ENCODE measurements at regions not wholly inside any gene's neighbourhood (a gene's known extent, or its start where the extent isn't known, plus 50 kb on each side); places are given as distances from the start of the nearest gene placed in this dataset.

GRCh38 chr10:28853195-28853594, 175.9 kb downstream of the BAMBI start:
- Mint-ChIP-seq H3K36me3 (peaks cover 3% of the 10 kb centered on the region), H3K4me3 (no peak overlapping the region), H3K9me3 (peaks cover 9% of the 10 kb centered on the region), H3K27ac (no peak overlapping the region), H3K27me3 (ENCODE audit: insufficient read depth, low read depth) (peaks cover 12% of the 10 kb centered on the region), H3K4me1 (peaks cover 14% of the 10 kb centered on the region)
- DNase-seq (ENCODE audit: low spot score) = no peak
- no peak overlapping the region for H3K4me2 ChIP-seq
- H3K27ac ChIP-seq = no peak overlapping the region
- H3K36me3 ChIP-seq = no peaks in the 10 kb centered on the region
- H3K9me3 ChIP-seq (ENCODE audit: low read depth) = no peaks in the 10 kb centered on the region
- H4K20me1 ChIP-seq (ENCODE audit: low read depth) = no peaks in the 10 kb centered on the region
- H3K79me2 ChIP-seq (ENCODE audit: low read depth) = no peaks in the 10 kb centered on the region
- H3K9ac ChIP-seq = no peak overlapping the region
- H3K4me3 ChIP-seq = no peak overlapping the region
- H3K4me1 ChIP-seq = no peaks in the 10 kb centered on the region
- H3K27me3 ChIP-seq = no peaks in the 10 kb centered on the region
- peak overlapping the region; percentile 48 for H2AFZ ChIP-seq (replicated peaks)
- no peaks in the 10 kb centered on the region for H3F3A ChIP-seq (ENCODE audit: low read depth)
- TF ChIP-seq EZH2 (IDR thresholded peaks at IDR 0.05) = no peak
- TF ChIP-seq, protein P1, sequence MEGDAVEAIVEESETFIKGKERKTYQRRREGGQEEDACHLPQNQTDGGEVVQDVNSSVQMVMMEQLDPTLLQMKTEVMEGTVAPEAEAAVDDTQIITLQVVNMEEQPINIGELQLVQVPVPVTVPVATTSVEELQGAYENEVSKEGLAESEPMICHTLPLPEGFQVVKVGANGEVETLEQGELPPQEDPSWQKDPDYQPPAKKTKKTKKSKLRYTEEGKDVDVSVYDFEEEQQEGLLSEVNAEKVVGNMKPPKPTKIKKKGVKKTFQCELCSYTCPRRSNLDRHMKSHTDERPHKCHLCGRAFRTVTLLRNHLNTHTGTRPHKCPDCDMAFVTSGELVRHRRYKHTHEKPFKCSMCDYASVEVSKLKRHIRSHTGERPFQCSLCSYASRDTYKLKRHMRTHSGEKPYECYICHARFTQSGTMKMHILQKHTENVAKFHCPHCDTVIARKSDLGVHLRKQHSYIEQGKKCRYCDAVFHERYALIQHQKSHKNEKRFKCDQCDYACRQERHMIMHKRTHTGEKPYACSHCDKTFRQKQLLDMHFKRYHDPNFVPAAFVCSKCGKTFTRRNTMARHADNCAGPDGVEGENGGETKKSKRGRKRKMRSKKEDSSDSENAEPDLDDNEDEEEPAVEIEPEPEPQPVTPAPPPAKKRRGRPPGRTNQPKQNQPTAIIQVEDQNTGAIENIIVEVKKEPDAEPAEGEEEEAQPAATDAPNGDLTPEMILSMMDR (IDR thresholded peaks at IDR 0.05) = no peak
- TF ChIP-seq EZH2phosphoT487 (IDR thresholded peaks at IDR 0.05) = no peak

- no peaks in the 10 kb centered on the region for H3K4me1 ChIP-seq
- Mint-ChIP-seq H3K4me3 (no peak overlapping the region), H3K27ac (no peak overlapping the region), H3K36me3 (peaks cover 3% of the 10 kb centered on the region), H3K9me3 (peaks cover 9% of the 10 kb centered on the region), H3K4me1 (peaks cover 20% of the 10 kb centered on the region), H3K27me3 (ENCODE audit: insufficient read depth, low read depth) (peaks cover 7% of the 10 kb centered on the region)
- no peak for TF ChIP-seq EZH2 (IDR thresholded peaks at IDR 0.05)
- TF ChIP-seq, protein P1 (IDR thresholded peaks at IDR 0.05) = no peak
- no peak for TF ChIP-seq EZH2phosphoT487 (IDR thresholded peaks at IDR 0.05)
- no peak overlapping the region for H2AFZ ChIP-seq (replicated peaks)
- no peaks in the 10 kb centered on the region for H3K27me3 ChIP-seq
- no peaks in the 10 kb centered on the region for H3F3A ChIP-seq (ENCODE audit: low read depth)
- DNase-seq (ENCODE audit: low spot score) = no peak
- no peaks in the 10 kb centered on the region for H3K9me3 ChIP-seq (ENCODE audit: low read depth)
- no peak overlapping the region for H3K27ac ChIP-seq
- no peak overlapping the region for H3K4me3 ChIP-seq
- H4K20me1 ChIP-seq (ENCODE audit: low read depth) = no peaks in the 10 kb centered on the region
- no peak overlapping the region for H3K4me2 ChIP-seq
- H3K79me2 ChIP-seq (ENCODE audit: low read depth) = no peaks in the 10 kb centered on the region
- no peaks in the 10 kb centered on the region for H3K36me3 ChIP-seq
- H3K9ac ChIP-seq = no peak overlapping the region
Observed at GRCh38 chr10:28857164-28857563, 179.8 kb downstream of the BAMBI start.

- H3K9me3 ChIP-seq (ENCODE audit: low read depth) = no peaks in the 10 kb centered on the region
- H3K4me3 ChIP-seq = no peak overlapping the region
- peak overlapping the region; percentile 13 for H3K27ac Mint-ChIP-seq
- no peaks in the 10 kb centered on the region for H3K4me1 ChIP-seq
- DNase-seq (ENCODE audit: low spot score) = no peak
- H3K27me3 ChIP-seq = no peaks in the 10 kb centered on the region
- peaks cover 9% of the 10 kb centered on the region for H3K27me3 Mint-ChIP-seq (ENCODE audit: insufficient read depth, low read depth)
- no peak overlapping the region for H3K9ac ChIP-seq
- no peak overlapping the region for H3K27ac ChIP-seq
- H3K36me3 Mint-ChIP-seq = peaks cover 3% of the 10 kb centered on the region
- H3K4me3 Mint-ChIP-seq = no peak overlapping the region
- H4K20me1 ChIP-seq (ENCODE audit: low read depth) = no peaks in the 10 kb centered on the region
- peaks cover 9% of the 10 kb centered on the region for H3K4me1 Mint-ChIP-seq
- TF ChIP-seq EZH2 (IDR thresholded peaks at IDR 0.05) (no peak), EZH2phosphoT487 (IDR thresholded peaks at IDR 0.05) (no peak)
- H3K9me3 Mint-ChIP-seq = peaks cover 9% of the 10 kb centered on the region
- H3F3A ChIP-seq (ENCODE audit: low read depth) = no peaks in the 10 kb centered on the region
- no peak overlapping the region for H3K4me2 ChIP-seq
- no peaks in the 10 kb centered on the region for H3K79me2 ChIP-seq (ENCODE audit: low read depth)
- no peaks in the 10 kb centered on the region for H3K36me3 ChIP-seq
- H2AFZ ChIP-seq (replicated peaks) = no peak overlapping the region
Observed at GRCh38 chr10:28858646-28859045, 181.3 kb downstream of the BAMBI start.

- Mint-ChIP-seq H3K27me3 (ENCODE audit: insufficient read depth, low read depth) (peaks cover 13% of the 10 kb centered on the region), H3K27ac (no peak overlapping the region), H3K4me1 (peaks cover 8% of the 10 kb centered on the region), H3K9me3 (peaks cover 9% of the 10 kb centered on the region), H3K36me3 (peaks cover 3% of the 10 kb centered on the region), H3K4me3 (no peak overlapping the region)
- no peak for DNase-seq (ENCODE audit: low spot score)
- no peak overlapping the region for H2AFZ ChIP-seq (replicated peaks)
- TF ChIP-seq EZH2phosphoT487 (IDR thresholded peaks at IDR 0.05) = no peak
- no peaks in the 10 kb centered on the region for H4K20me1 ChIP-seq (ENCODE audit: low read depth)
- no peaks in the 10 kb centered on the region for H3K27me3 ChIP-seq
- no peaks in the 10 kb centered on the region for H3K36me3 ChIP-seq
- no peaks in the 10 kb centered on the region for H3K9me3 ChIP-seq (ENCODE audit: low read depth)
- no peaks in the 10 kb centered on the region for H3K79me2 ChIP-seq (ENCODE audit: low read depth)
- H3K27ac ChIP-seq = no peak overlapping the region
- no peaks in the 10 kb centered on the region for H3K4me1 ChIP-seq
- no peak overlapping the region for H3K4me2 ChIP-seq
- no peak overlapping the region for H3K4me3 ChIP-seq
- H3F3A ChIP-seq (ENCODE audit: low read depth) = no peaks in the 10 kb centered on the region
- no peak overlapping the region for H3K9ac ChIP-seq
Observed at GRCh38 chr10:28859791-28860190, 182.5 kb downstream of the BAMBI start.

All from neural progenitor cell (in vitro differentiated cells).